MM.1S (cell line): ENCODE measurements at regions not wholly inside any gene's neighbourhood (a gene's known extent, or its start where the extent isn't known, plus 50 kb on each side); places are given as distances from the start of the nearest gene placed in this dataset.

Experiments used
- CTCF ChIP-seq: fragments of 300-600 bp; sonication (generic); IDR thresholded peaks from 2 replicates; pipeline ENCODE4 v1.5.1; 2016; ENCODE audit warnings: antibody characterized with exemption, low read length, mixed read lengths
- EZH2 ChIP-seq: fragments of 300-600 bp; sonication (generic); optimal IDR thresholded peaks from 2 replicates; pipeline ENCODE3; 2017; ENCODE audit warnings: low read depth, mild to moderate bottlenecking, antibody characterized with exemption, low read length, mixed read lengths
- EZH2phosphoT487 ChIP-seq: fragments of 300-600 bp; sonication (generic); IDR thresholded peaks from 2 replicates; pipeline ENCODE4 v1.6.1; 2018; ENCODE audit warnings: antibody characterized with exemption, low read length

GRCh38 chr6:8499540-8499939, 64.2 kb upstream of the SLC35B3 start:
- TF ChIP-seq EZH2, result no peak
- peak; percentile 47 for TF ChIP-seq CTCF
- no peak for TF ChIP-seq EZH2phosphoT487
